Omental fat pad (tissue), 3 donors: ENCODE measurements at regions not wholly inside any gene's neighbourhood (a gene's known extent, or its start where the extent isn't known, plus 50 kb on each side); places are given as distances from the start of the nearest gene placed in this dataset.
"Not testable (repeated sequence)": the region's sequence is repeated elsewhere in the genome, so short reads cannot be mapped to it uniquely, and the experiment has no call there.

Experiments
- ATAC-seq: fragments of 150-250 bp; one replicate; pipeline ENCODE4 v1.9.1; 2016; ENCODE audit warnings: mild to moderate bottlenecking, moderate library complexity; ENCODE audit not compliant: low FRiP score
- DNase-seq: peaks from one replicate; pipeline ENCODE4 v3.0.0-alpha.2; 2019; ENCODE audit warnings: low spot score
- TF ChIP-seq, protein P1 (sequence below), 3 donors: fragments of 450-650 bp; IDR thresholded peaks; one replicate each; pipeline ENCODE4 v1.5.1; 2016 to 2017; ENCODE audit warnings: antibody characterized with exemption in 3 of 3, mild to moderate bottlenecking in 3 of 3, moderate library complexity in 2 of 3

DNA sequence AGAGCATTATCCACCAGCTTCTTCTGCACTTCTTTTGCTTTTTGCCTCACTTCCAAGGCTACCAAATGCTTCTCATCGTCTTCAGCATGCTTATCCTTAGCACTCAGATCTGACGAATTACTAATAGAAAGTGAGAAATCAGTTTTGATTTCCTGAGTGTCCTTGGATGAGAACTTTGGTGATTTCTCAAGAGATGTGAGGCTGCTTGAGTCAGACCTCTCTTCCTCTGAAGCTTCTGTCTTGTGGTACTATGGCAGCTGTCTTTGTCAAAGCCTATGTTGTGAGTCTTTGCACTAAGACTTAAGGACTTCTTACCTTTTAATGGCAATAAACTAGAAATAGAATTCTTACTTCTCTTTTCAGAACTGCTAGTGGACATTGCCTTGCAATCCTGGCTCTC lies 169.9 kb downstream of the CPE start:
- no peak for DNase-seq
- no peak for ATAC-seq
- TF ChIP-seq, protein P1, sequence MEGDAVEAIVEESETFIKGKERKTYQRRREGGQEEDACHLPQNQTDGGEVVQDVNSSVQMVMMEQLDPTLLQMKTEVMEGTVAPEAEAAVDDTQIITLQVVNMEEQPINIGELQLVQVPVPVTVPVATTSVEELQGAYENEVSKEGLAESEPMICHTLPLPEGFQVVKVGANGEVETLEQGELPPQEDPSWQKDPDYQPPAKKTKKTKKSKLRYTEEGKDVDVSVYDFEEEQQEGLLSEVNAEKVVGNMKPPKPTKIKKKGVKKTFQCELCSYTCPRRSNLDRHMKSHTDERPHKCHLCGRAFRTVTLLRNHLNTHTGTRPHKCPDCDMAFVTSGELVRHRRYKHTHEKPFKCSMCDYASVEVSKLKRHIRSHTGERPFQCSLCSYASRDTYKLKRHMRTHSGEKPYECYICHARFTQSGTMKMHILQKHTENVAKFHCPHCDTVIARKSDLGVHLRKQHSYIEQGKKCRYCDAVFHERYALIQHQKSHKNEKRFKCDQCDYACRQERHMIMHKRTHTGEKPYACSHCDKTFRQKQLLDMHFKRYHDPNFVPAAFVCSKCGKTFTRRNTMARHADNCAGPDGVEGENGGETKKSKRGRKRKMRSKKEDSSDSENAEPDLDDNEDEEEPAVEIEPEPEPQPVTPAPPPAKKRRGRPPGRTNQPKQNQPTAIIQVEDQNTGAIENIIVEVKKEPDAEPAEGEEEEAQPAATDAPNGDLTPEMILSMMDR (IDR thresholded peaks at IDR 0.05) = no peak

DNA sequence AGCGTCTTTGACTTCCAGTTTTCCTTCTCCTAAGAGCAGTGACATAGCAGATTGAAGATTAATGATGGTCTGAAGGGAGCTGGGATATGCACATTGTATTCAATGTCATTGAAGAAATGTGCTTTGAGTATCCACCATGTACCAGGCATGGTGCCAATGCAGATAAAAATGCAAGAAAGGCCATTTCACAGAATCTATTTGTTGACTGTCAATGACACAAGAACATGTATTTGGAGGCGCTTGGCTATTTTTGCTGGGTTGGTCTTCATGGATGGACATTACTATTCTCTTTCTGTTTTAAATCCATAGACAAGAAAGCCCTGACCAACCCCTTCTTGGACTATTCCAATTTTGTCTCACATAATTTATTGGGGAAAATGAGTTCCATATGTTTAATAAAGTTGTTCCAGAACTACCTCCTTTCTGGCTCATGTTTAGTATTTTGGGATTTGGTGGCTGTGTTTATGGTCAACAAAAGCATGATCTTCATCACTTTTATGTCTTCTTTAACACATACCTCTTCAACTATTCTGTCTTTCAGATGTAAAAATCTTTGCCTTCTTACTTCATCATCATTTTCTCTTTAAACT lies 174.5 kb downstream of the CPE start:
- no peak for ATAC-seq
- TF ChIP-seq, protein P1 (IDR thresholded peaks at IDR 0.05) = no peak

DNA sequence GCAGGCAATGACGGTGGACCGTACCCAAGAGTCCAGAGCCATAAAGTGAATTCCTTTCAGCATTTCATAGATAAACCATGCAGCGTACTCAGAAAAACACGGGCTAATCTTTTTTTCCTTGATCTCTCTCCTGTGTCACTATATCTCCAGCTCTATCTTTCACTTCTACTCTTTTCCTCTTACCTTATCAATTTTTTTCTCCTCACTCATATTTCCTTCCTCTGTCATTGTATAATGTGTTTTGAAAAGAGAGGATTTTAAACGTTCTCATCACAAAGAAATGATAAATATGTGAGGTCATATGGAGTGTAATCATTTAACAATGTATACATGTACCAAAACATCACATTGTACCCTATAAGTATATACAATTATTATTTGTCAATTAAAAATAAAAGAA lies 176.5 kb downstream of the CPE start:
- DNase-seq = no peak
- TF ChIP-seq, protein P1 (IDR thresholded peaks at IDR 0.05) = no peak
- ATAC-seq = no peak

More for the DNA sequence above, 174.5 kb downstream of the CPE start:
- DNase-seq = no peak

DNA sequence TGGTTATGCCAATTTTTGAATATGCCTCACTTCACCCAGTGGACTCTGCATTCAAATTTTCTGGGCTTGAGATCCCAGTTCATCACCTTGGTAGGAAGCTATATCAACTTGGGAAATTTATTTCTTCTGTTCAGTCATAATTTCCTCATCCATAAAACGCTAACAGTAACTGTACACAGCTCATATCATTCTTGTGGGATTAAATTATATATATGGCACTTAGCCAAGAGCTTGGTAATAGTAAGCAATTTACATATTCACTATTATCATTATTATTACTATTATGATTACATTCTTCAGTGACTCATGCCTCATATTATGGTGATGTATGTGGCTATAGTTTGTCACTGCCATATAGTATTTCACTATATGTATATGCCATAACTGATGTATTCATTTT lies 177.6 kb downstream of the CPE start:
- TF ChIP-seq, protein P1 (IDR thresholded peaks at IDR 0.05) = no peak

DNA sequence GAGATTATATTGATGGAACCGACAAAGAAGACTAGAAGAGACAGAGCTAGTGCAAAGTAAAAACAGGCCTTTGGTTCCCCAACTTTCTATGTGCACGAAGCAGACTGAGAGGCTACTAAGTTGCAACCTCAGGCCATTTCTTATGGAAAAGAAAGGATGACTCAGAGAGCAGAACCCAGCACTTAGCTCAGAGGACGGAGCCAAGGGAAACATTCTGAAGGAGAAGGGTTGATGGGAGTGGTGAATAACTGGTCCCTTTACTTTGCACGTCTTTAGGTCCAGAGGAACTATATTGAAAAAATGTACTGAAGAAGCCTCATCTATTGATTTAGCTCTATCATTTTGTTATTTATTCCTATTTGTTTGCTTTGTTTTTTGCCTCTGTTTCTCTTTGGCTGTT lies 182.1 kb downstream of the CPE start:
- DNase-seq = no peak
- no peak for ATAC-seq
- TF ChIP-seq, protein P1 (IDR thresholded peaks at IDR 0.05) = no peak

More for the DNA sequence above, 177.6 kb downstream of the CPE start:
- DNase-seq (no peak), ATAC-seq (no peak)

DNA sequence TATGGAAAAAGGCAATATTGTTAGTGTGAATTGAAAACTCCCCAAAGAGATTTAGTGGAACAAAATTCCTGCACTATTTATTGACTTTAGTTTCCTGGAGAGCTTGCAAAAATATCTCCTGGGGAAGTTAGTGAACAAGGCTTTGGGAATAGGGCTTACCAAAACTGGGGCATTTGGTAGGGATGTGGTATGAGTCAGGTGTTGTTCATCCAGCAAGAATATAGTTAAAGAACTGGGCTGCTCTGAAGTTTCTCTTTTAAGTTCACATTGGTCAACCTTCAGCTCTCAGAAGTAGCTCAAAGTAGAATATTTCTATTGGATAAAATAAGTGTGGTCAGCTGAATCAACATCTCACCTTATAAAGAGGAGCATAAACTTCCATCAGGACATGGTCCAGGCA lies 185.0 kb downstream of the CPE start:
- ATAC-seq = no peak
- TF ChIP-seq, protein P1 (IDR thresholded peaks at IDR 0.05) = no peak
- DNase-seq = no peak

DNA sequence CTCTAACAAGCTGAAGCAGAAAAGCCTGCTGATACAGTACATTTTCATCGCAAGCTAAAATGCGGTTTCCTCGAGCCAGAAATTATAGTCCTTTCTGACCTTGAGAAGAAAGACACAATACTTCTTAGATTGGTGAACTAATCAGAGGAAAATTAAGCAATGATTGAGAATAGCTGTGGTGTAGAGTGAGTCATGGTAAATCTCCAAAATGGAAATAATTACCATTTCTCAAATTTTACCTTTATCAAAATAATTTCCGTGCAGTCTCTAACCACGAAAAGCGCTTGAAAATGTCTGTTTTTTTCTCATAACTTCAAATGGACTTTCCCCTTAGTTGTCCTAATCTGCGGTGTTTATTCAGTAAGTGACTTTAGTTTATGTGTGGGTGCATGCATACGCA lies 190.2 kb downstream of the CPE start:
- TF ChIP-seq, protein P1 (IDR thresholded peaks at IDR 0.05) = no peak
- DNase-seq (no peak), ATAC-seq (no peak)

DNA sequence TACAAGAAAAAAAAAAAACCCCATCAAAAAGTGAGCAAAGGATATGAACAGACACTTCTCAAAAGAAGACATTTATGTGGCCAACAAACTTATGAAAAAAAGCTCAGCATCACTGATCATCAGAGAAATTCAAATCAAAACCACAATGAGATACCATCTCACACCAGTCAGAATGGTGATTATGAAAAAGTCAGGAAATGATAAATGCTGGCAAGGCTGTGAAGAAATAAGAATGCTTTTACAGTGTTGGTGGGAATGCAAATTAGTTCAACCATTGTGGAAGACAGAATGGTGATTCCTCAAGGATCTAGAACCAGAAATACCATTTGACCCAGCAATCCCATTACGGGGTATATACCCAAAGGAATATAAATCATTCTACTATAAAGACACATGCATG lies 192.7 kb downstream of the CPE start:
- not testable (repeated sequence) for ATAC-seq, DNase-seq
